ENCODE measurements at regions not wholly inside any gene's neighbourhood (a gene's known extent, or its start where the extent isn't known, plus 50 kb on each side); places are given as distances from the start of the nearest gene placed in this dataset.

DNA sequence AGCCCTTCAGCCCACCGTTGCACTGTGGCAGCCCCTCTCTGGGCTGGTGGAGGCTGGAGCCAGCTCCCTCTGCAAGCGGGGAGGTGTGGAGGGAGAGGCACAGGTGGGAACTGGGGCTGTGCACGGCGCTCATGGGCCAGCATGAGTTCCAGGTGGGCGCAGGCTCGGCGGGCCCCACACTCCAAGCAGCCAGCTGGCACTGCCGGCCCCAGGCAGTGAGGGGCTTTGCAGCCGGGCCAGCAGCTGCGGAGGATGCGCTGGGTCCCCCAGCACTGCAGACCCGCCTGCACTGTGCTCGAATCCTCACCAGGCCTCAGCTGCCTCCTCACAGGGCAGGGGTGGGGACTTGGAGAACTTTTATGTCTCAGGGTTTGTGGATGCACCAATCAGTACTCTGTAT lies 1354.8 kb upstream of the IGFBP7 start:
- no peak overlapping the region for H3K4me3 ChIP-seq (ENCODE audit: low read length in 2 of 2)
- H3K27me3 ChIP-seq (ENCODE audit: control insufficient read depth in 2 of 2, insufficient read depth in 2 of 2, low read length in 2 of 2) = no peaks in the 10 kb centered on the region
- no peak overlapping the region for H3K9ac ChIP-seq (ENCODE audit: low read depth in 1 of 2, low read length in 2 of 2)
- H3K4me1 ChIP-seq (ENCODE audit: control insufficient read depth in 2 of 2, insufficient read depth in 2 of 2, low read length in 2 of 2) = no peaks in the 10 kb centered on the region
- no peak overlapping the region for H3K27ac ChIP-seq (ENCODE audit: low read depth in 2 of 2, low read length in 2 of 2)
- no peaks in the 10 kb centered on the region for H3K9me3 ChIP-seq (ENCODE audit: control insufficient read depth in 2 of 2, low read length in 2 of 2)
- no peaks in the 10 kb centered on the region for H3K36me3 ChIP-seq (ENCODE audit: control insufficient read depth in 2 of 2, insufficient read depth in 2 of 2, low read length in 2 of 2)

DNA sequence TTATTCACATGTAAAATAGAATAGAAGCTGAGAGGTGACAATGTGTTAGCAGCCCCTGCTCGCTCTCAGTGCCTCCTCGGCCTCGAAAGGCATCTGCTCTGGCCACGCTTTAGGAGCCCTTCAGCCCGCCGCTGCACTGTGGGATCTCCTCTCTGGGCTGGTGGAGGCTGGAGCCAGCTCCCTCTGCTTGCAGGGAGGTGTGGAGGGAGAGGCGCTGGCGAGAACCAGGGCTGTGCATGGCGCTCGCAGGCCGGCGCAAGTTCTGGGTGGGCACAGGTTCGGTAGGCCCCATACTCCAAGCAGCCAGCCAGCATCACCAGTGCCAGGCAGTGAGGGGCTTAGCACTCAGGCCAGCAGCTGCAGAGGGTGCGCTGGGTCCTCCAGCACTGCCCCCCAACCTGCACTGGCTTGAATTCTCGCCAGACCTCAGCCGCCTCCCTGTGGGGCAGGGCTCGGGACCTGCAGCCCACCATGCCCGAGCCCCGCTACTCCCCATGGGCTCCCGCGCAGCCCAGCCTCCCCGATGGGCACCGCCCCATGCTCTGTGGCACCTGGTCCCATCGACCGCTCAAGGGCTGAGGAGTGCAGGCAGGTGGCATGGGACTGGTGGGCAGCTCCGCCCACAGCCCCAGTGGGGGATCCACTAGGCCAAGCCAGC lies 1346.7 kb upstream of the IGFBP7 start:
- Histone ChIP-seq H3K27me3 (ENCODE audit: control insufficient read depth in 2 of 2, insufficient read depth in 2 of 2, low read length in 2 of 2) (no peaks in the 10 kb centered on the region), H3K36me3 (ENCODE audit: control insufficient read depth in 2 of 2, insufficient read depth in 2 of 2, low read length in 2 of 2) (no peaks in the 10 kb centered on the region), H3K4me1 (ENCODE audit: control insufficient read depth in 2 of 2, insufficient read depth in 2 of 2, low read length in 2 of 2) (no peaks in the 10 kb centered on the region), H3K27ac (ENCODE audit: low read depth in 2 of 2, low read length in 2 of 2) (no peak overlapping the region), H3K9ac (ENCODE audit: low read depth in 1 of 2, low read length in 2 of 2) (no peak overlapping the region), H3K4me3 (ENCODE audit: low read length in 2 of 2) (no peak overlapping the region), H3K9me3 (ENCODE audit: control insufficient read depth in 2 of 2, low read length in 2 of 2) (no peaks in the 10 kb centered on the region)

DNA sequence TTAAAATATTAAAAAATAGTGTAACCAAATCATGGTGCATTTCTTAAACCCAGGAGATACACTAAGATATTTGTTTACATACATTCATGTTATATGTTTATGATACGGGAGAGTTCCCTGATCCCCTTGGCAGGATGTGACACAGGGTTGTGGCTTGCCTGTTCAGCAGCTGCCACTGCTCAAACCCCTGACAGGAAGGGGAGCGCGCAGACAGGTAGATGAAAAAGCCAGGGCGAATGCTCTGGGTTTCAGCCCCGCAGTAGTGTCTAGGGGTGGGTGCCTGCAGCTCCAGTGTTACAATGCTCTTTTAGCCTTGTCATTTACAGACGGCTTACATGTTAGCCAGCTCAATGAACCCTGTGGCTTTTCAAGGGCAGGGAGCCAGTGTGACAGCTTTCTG lies 1343.8 kb upstream of the IGFBP7 start:
- Histone ChIP-seq H3K4me3 (ENCODE audit: low read length in 2 of 2) (no peak overlapping the region), H3K36me3 (ENCODE audit: control insufficient read depth in 2 of 2, insufficient read depth in 2 of 2, low read length in 2 of 2) (no peaks in the 10 kb centered on the region), H3K27me3 (ENCODE audit: control insufficient read depth in 2 of 2, insufficient read depth in 2 of 2, low read length in 2 of 2) (no peaks in the 10 kb centered on the region)

DNA sequence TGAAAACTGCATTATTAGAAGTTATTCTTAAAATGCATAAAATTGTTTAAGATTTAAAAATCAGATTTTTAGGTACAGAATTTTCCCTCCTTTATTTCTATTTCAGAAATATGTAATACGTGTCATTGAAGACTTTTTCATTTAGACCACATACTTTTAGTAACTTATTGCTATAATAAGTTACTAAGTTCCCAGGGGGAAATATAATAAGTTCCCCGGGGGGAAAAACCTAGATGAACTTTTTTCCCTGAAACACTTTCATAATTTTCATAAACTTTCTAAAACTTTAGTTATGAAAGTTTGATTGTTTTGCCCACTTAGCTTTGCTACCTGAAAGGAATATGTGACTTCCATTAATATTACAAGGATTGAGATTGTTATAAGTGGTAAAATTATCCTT lies 1341.5 kb upstream of the IGFBP7 start:
- Histone ChIP-seq H3K27ac (ENCODE audit: low read depth in 2 of 2, low read length in 2 of 2) (no peak overlapping the region), H3K4me1 (ENCODE audit: control insufficient read depth in 2 of 2, insufficient read depth in 2 of 2, low read length in 2 of 2) (no peaks in the 10 kb centered on the region), H3K9me3 (ENCODE audit: control insufficient read depth in 2 of 2, low read length in 2 of 2) (no peaks in the 10 kb centered on the region), H3K4me3 (ENCODE audit: low read length in 2 of 2) (no peak overlapping the region), H3K27me3 (ENCODE audit: control insufficient read depth in 2 of 2, insufficient read depth in 2 of 2, low read length in 2 of 2) (no peaks in the 10 kb centered on the region), H3K9ac (ENCODE audit: low read depth in 1 of 2, low read length in 2 of 2) (no peak overlapping the region), H3K36me3 (ENCODE audit: control insufficient read depth in 2 of 2, insufficient read depth in 2 of 2, low read length in 2 of 2) (no peaks in the 10 kb centered on the region)

More for the DNA sequence above, 1343.8 kb upstream of the IGFBP7 start:
- no peak overlapping the region for H3K9ac ChIP-seq (ENCODE audit: low read depth in 1 of 2, low read length in 2 of 2)
- H3K9me3 ChIP-seq (ENCODE audit: control insufficient read depth in 2 of 2, low read length in 2 of 2) = no peaks in the 10 kb centered on the region
- no peak overlapping the region for H3K27ac ChIP-seq (ENCODE audit: low read depth in 2 of 2, low read length in 2 of 2)
- no peaks in the 10 kb centered on the region for H3K4me1 ChIP-seq (ENCODE audit: control insufficient read depth in 2 of 2, insufficient read depth in 2 of 2, low read length in 2 of 2)

DNA sequence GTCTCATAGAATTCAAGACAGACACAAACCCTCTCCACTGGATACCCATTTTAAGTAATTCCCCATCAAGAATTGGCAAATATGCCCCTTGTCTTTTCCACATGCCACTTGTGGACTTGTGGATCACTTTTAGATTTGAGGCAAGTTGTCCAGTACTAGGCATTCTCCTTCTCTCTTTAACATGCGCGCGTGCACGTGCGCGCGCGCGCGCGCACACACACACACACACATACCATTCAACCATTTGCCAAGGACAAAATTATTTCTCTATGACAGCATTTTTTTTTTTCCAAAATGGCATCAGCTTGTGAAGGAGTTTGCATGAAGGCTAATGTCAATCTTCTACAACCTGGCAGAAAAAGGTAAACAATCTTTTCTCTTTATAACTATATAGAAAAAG lies 1325.7 kb upstream of the IGFBP7 start:
- Histone ChIP-seq H3K4me3 (ENCODE audit: low read length in 2 of 2) (no peak overlapping the region), H3K27ac (ENCODE audit: low read depth in 2 of 2, low read length in 2 of 2) (no peak overlapping the region), H3K4me1 (ENCODE audit: control insufficient read depth in 2 of 2, insufficient read depth in 2 of 2, low read length in 2 of 2) (no peaks in the 10 kb centered on the region), H3K9ac (ENCODE audit: low read depth in 1 of 2, low read length in 2 of 2) (no peak overlapping the region), H3K9me3 (ENCODE audit: control insufficient read depth in 2 of 2, low read length in 2 of 2) (peaks cover 0 to 4% of the 10 kb centered on the region in 2 donors), H3K27me3 (ENCODE audit: control insufficient read depth in 2 of 2, insufficient read depth in 2 of 2, low read length in 2 of 2) (no peaks in the 10 kb centered on the region), H3K36me3 (ENCODE audit: control insufficient read depth in 2 of 2, insufficient read depth in 2 of 2, low read length in 2 of 2) (no peaks in the 10 kb centered on the region)

DNA sequence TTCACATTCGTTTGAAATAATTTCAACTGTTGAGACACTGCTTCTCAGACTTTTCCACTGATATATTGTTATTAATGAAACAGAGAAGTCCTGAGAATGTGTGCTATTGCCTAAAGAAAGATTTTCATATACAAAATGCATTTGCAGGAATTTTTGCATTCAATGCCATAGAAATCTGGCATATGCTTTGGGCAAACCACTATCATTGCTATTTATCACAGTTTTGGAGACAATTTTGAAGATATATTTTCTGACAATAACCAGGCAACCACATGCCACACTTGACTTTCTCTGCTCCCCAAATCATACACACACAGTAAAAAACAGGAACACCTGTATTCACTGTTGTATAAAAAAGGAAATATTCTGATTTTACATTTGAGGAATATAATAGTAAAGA lies 1303.7 kb upstream of the IGFBP7 start:
- no peaks in the 10 kb centered on the region for H3K27me3 ChIP-seq (ENCODE audit: control insufficient read depth in 2 of 2, insufficient read depth in 2 of 2, low read length in 2 of 2)
- H3K9me3 ChIP-seq (ENCODE audit: control insufficient read depth in 2 of 2, low read length in 2 of 2) = no peaks in the 10 kb centered on the region
- no peak overlapping the region for H3K9ac ChIP-seq (ENCODE audit: low read depth in 1 of 2, low read length in 2 of 2)
- no peaks in the 10 kb centered on the region for H3K4me1 ChIP-seq (ENCODE audit: control insufficient read depth in 2 of 2, insufficient read depth in 2 of 2, low read length in 2 of 2)
- no peak overlapping the region for H3K4me3 ChIP-seq (ENCODE audit: low read length in 2 of 2)
- no peaks in the 10 kb centered on the region for H3K36me3 ChIP-seq (ENCODE audit: control insufficient read depth in 2 of 2, insufficient read depth in 2 of 2, low read length in 2 of 2)
- no peak overlapping the region for H3K27ac ChIP-seq (ENCODE audit: low read depth in 2 of 2, low read length in 2 of 2)

DNA sequence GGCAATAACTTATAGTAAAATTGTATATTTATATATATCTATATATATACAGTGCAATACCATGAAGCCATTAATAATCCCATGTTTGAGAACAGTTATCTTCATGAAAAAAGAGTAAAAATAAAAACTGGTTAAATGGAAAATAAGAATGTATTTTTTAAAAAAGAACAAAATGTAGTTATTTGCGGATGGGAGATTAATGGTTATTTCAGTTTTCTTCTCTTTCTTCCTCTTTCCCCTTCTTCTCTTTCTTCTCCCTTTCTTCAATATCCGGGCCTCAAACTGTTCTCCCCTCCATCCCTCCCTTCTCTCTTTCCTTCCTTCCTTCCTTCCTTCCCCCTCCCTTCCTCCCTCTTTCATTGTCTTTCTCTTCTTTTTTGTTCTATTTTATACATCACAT lies 1301.7 kb upstream of the IGFBP7 start:
- no peaks in the 10 kb centered on the region for H3K27me3 ChIP-seq (ENCODE audit: control insufficient read depth in 2 of 2, insufficient read depth in 2 of 2, low read length in 2 of 2)
- H3K27ac ChIP-seq (ENCODE audit: low read depth in 2 of 2, low read length in 2 of 2) = no peak overlapping the region
- H3K9me3 ChIP-seq (ENCODE audit: control insufficient read depth in 2 of 2, low read length in 2 of 2) = no peaks in the 10 kb centered on the region
- H3K9ac ChIP-seq (ENCODE audit: low read depth in 1 of 2, low read length in 2 of 2) = no peak overlapping the region
- H3K4me3 ChIP-seq (ENCODE audit: low read length in 2 of 2) = no peak overlapping the region
- no peaks in the 10 kb centered on the region for H3K4me1 ChIP-seq (ENCODE audit: control insufficient read depth in 2 of 2, insufficient read depth in 2 of 2, low read length in 2 of 2)
- H3K36me3 ChIP-seq (ENCODE audit: control insufficient read depth in 2 of 2, insufficient read depth in 2 of 2, low read length in 2 of 2) = no peaks in the 10 kb centered on the region

DNA sequence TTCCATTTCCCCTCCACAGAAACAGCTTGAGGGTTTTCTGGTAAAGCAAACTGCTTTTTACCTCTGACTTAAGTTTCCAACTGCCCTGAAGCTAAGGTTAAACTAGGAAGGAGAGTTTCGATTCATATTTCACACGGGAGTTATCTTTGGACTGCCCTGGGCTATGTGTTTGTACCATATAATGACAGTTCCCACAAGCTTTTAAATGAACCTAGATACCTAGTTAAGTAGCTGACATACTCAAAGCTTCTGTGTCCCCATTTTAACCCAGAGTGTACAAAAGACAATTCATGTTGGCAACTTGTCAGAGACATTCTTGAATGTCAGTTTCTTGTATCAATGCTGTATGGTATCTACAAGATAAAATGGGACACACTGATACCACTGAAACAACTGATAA lies 1296.6 kb upstream of the IGFBP7 start:
- Histone ChIP-seq H3K9ac (ENCODE audit: low read depth in 1 of 2, low read length in 2 of 2) (no peak overlapping the region), H3K27me3 (ENCODE audit: control insufficient read depth in 2 of 2, insufficient read depth in 2 of 2, low read length in 2 of 2) (no peaks in the 10 kb centered on the region), H3K4me3 (ENCODE audit: low read length in 2 of 2) (no peak overlapping the region), H3K9me3 (ENCODE audit: control insufficient read depth in 2 of 2, low read length in 2 of 2) (no peaks in the 10 kb centered on the region), H3K4me1 (ENCODE audit: control insufficient read depth in 2 of 2, insufficient read depth in 2 of 2, low read length in 2 of 2) (no peaks in the 10 kb centered on the region), H3K27ac (ENCODE audit: low read depth in 2 of 2, low read length in 2 of 2) (no peak overlapping the region), H3K36me3 (ENCODE audit: control insufficient read depth in 2 of 2, insufficient read depth in 2 of 2, low read length in 2 of 2) (no peaks in the 10 kb centered on the region)

DNA sequence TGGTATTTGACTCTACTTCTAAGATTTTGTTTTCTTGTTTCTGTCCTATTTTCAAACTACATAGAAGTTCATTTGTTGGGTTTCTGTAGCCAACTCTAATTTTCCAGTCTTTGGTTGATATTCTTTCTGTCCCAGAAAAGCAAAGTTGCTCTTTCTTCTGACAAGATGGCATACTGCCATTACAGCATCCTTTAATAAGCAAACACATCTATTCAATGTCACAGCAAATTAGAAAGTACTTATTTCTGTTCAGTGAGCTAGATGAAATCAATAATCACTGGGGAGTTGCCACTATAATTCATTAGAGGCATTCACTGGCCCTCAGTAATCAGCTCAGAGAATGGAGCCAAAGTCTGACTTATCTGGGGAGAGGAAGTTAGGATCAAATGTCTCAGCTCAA lies 1258.0 kb upstream of the IGFBP7 start:
- H3K4me1 ChIP-seq (ENCODE audit: control insufficient read depth in 2 of 2, insufficient read depth in 2 of 2, low read length in 2 of 2) = no peaks in the 10 kb centered on the region
- H3K27me3 ChIP-seq (ENCODE audit: control insufficient read depth in 2 of 2, insufficient read depth in 2 of 2, low read length in 2 of 2) = no peaks in the 10 kb centered on the region
- H3K9ac ChIP-seq (ENCODE audit: low read depth in 1 of 2, low read length in 2 of 2) = no peak overlapping the region
- no peaks in the 10 kb centered on the region for H3K36me3 ChIP-seq (ENCODE audit: control insufficient read depth in 2 of 2, insufficient read depth in 2 of 2, low read length in 2 of 2)
- no peak overlapping the region for H3K27ac ChIP-seq (ENCODE audit: low read depth in 2 of 2, low read length in 2 of 2)
- H3K9me3 ChIP-seq (ENCODE audit: control insufficient read depth in 2 of 2, low read length in 2 of 2) = no peaks in the 10 kb centered on the region
- no peak overlapping the region for H3K4me3 ChIP-seq (ENCODE audit: low read length in 2 of 2)

DNA sequence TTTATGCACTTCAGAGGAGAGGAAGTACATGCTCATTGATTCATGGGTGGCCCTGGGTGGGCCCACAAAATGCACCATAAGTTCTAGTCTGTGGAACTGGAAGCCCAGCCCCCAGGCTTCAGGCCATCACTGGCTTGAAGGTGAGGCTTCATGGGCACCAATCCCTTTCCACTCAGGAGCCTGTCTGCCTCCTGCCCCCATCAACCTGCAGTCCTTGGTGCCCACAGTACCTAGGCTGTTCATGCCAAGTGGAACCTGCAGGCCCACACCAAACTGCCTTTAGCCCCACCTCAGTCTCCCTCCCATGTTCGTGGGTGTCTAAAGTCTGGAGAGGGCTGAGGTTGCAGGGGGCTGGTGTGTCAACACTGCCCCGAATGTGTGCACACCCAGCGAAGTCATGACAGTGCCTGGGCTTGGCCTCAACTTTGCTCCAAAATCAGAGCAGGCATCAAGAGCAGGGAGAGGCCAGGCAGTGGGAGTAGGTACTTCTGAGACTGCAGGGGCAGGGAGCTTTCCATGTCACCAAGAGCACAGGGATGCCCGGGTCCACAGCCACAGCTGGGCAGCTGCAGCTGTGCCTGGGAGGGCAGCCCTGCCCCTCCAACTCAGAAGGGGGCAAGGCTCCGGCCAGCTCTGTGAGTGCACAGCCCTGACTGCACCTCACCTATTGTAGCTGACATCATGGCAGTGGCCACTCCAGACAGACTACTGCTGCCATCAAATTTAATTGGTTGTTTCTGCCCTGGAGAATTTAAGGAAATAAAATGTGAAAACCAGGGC lies 1250.4 kb upstream of the IGFBP7 start:
- no peaks in the 10 kb centered on the region for H3K4me1 ChIP-seq (ENCODE audit: control insufficient read depth in 2 of 2, insufficient read depth in 2 of 2, low read length in 2 of 2)
- H3K27ac ChIP-seq (ENCODE audit: low read depth in 2 of 2, low read length in 2 of 2) = no peak overlapping the region
- H3K9ac ChIP-seq (ENCODE audit: low read depth in 1 of 2, low read length in 2 of 2) = no peak overlapping the region
- no peaks in the 10 kb centered on the region for H3K36me3 ChIP-seq (ENCODE audit: control insufficient read depth in 2 of 2, insufficient read depth in 2 of 2, low read length in 2 of 2)
- no peaks in the 10 kb centered on the region for H3K27me3 ChIP-seq (ENCODE audit: control insufficient read depth in 2 of 2, insufficient read depth in 2 of 2, low read length in 2 of 2)
- no peak overlapping the region for H3K4me3 ChIP-seq (ENCODE audit: low read length in 2 of 2)
- H3K9me3 ChIP-seq (ENCODE audit: control insufficient read depth in 2 of 2, low read length in 2 of 2) = peaks cover 0 to 6% of the 10 kb centered on the region in 2 donors

Data from mucosa of rectum (tissue), 2 donors.